ENCODE measurements at regions not wholly inside any gene's neighbourhood (a gene's known extent, or its start where the extent isn't known, plus 50 kb on each side); places are given as distances from the start of the nearest gene placed in this dataset.

DNA sequence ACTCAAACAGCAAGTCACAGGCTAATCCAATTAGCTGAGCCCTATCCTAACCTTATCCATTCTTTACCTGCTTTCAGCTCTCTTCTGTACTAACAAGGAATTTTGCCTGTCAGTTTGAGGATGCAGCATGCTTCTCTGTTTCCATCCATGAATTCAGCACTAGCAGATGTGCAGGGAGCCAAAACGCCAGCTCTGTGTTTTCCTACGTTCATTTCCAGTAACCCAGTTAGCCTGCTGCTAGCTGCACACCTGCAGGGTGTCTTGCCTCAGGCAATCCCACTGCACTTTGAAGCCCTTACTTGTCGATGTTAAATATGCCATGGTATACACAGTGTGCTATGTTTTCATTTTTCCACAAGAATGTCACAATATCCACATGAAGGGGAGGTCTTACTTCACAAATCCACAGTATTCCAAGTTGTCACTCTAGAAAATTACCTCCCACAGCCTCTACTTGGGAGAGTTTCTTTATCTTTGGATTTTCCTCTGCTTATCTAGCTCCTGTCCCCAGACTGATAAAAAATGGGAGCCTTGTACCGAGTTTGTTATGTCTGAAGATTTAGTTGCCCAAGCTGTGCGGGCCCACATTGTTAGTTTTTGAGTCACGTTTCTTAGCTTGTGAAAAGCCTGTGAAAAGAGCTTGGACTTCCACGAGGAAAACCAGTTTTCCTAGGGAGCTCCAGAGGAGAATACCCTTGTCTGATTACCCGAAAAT is 127.6 kb upstream of the HHIP start:
- intact Hi-C loops (cut with micrococcal nuclease) (no loop called here), in situ Hi-C loops (cut with MboI) (no loop called here)
- no peak overlapping the region for H3K4me3 ChIP-seq
- no peak overlapping the region for H3K9ac ChIP-seq (ENCODE audit: insufficient read depth in 1 of 2, low read depth in 2 of 2, low read length in 2 of 2)
- no peaks in the 10 kb centered on the region for H3K9me3 ChIP-seq (replicated peaks; ENCODE audit: control insufficient read depth, insufficient read depth, low read depth, low read length)
- no peaks in the 10 kb centered on the region for H3K79me2 ChIP-seq (ENCODE audit: control insufficient read depth, insufficient read depth, low read length)
- POLR2A ChIA-PET = no interaction called here
- no peak overlapping the region for H2AFZ ChIP-seq (ENCODE audit: low read depth, low read length)
- H3K4me1 ChIP-seq (replicated peaks in 1 of 2; ENCODE audit: control insufficient read depth in 2 of 2, insufficient read depth in 2 of 2, low read length in 2 of 2) = no peaks in the 10 kb centered on the region
- H3K27me3 ChIP-seq (ENCODE audit: control insufficient read depth in 2 of 2, insufficient read depth in 2 of 2, low read length in 2 of 2) = no peaks in the 10 kb centered on the region
- ATAC-seq (no peak), FAIRE-seq (no peak), DNase-seq (ENCODE audit: extremely low read depth in 1 of 4, low spot score in 3 of 4) (no peak)
- H3K4me2 ChIP-seq (ENCODE audit: insufficient read depth, low read length) = no peak overlapping the region
- CTCF ChIA-PET (ENCODE audit: low intra/inter-chr PET ratio) = no interaction called here
- no peaks in the 10 kb centered on the region for H3K9me1 ChIP-seq (ENCODE audit: control insufficient read depth, insufficient read depth, low read length)
- no peak overlapping the region for H3K27ac ChIP-seq (ENCODE audit: extremely low read depth, low read depth, low read length)
- no peaks in the 10 kb centered on the region for H4K20me1 ChIP-seq (replicated peaks; ENCODE audit: control insufficient read depth, insufficient read depth, low read length)
- no TSS peak for BruUV-seq (replicated peaks)
- no peaks in the 10 kb centered on the region for H3K36me3 ChIP-seq (ENCODE audit: control insufficient read depth, insufficient read depth, low read length)
- 0% methylated on average over 8 of the region's 8 CpGs for WGBS (ENCODE audit: insufficient coverage, low coverage, missing lambda C conversion rate)
- no peak for TF ChIP-seq NR2F6 (CRISPR knock-in tag; IDR thresholded peaks at IDR 0.05)
- no peak for TF ChIP-seq RNF2 (IDR thresholded peaks at IDR 0.05)
- no peak for TF ChIP-seq PHB2 (IDR thresholded peaks at IDR 0.05; ENCODE audit: low read depth)
- TF ChIP-seq, protein P1, sequence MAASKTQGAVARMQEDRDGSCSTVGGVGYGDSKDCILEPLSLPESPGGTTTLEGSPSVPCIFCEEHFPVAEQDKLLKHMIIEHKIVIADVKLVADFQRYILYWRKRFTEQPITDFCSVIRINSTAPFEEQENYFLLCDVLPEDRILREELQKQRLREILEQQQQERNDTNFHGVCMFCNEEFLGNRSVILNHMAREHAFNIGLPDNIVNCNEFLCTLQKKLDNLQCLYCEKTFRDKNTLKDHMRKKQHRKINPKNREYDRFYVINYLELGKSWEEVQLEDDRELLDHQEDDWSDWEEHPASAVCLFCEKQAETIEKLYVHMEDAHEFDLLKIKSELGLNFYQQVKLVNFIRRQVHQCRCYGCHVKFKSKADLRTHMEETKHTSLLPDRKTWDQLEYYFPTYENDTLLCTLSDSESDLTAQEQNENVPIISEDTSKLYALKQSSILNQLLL (CRISPR knock-in tag; IDR thresholded peaks at IDR 0.05; ENCODE audit: borderline replicate concordance) = no peak
- no peak for TF ChIP-seq ZNF316 (IDR thresholded peaks at IDR 0.05)
- TF ChIP-seq EWSR1 (IDR thresholded peaks at IDR 0.05; ENCODE audit: borderline replicate concordance, low read depth, partially characterized antibody) = no peak
- TF ChIP-seq NCOR1 (IDR thresholded peaks at IDR 0.05) = no peak
- TF ChIP-seq, protein P2, sequence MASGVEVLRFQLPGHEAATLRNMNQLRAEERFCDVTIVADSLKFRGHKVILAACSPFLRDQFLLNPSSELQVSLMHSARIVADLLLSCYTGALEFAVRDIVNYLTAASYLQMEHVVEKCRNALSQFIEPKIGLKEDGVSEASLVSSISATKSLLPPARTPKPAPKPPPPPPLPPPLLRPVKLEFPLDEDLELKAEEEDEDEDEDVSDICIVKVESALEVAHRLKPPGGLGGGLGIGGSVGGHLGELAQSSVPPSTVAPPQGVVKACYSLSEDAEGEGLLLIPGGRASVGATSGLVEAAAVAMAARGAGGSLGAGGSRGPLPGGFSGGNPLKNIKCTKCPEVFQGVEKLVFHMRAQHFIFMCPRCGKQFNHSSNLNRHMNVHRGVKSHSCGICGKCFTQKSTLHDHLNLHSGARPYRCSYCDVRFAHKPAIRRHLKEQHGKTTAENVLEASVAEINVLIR (CRISPR knock-in tag; IDR thresholded peaks at IDR 0.05) = no peak
- TF ChIP-seq FOXA3 (CRISPR knock-in tag; conservative IDR thresholded peaks at IDR 0.05 in 1 of 2, IDR thresholded peaks at IDR 0.05 in 1 of 2) = no peak
- TF ChIP-seq L3MBTL2 (IDR thresholded peaks at IDR 0.05) = no peak
- TF ChIP-seq, protein P3, sequence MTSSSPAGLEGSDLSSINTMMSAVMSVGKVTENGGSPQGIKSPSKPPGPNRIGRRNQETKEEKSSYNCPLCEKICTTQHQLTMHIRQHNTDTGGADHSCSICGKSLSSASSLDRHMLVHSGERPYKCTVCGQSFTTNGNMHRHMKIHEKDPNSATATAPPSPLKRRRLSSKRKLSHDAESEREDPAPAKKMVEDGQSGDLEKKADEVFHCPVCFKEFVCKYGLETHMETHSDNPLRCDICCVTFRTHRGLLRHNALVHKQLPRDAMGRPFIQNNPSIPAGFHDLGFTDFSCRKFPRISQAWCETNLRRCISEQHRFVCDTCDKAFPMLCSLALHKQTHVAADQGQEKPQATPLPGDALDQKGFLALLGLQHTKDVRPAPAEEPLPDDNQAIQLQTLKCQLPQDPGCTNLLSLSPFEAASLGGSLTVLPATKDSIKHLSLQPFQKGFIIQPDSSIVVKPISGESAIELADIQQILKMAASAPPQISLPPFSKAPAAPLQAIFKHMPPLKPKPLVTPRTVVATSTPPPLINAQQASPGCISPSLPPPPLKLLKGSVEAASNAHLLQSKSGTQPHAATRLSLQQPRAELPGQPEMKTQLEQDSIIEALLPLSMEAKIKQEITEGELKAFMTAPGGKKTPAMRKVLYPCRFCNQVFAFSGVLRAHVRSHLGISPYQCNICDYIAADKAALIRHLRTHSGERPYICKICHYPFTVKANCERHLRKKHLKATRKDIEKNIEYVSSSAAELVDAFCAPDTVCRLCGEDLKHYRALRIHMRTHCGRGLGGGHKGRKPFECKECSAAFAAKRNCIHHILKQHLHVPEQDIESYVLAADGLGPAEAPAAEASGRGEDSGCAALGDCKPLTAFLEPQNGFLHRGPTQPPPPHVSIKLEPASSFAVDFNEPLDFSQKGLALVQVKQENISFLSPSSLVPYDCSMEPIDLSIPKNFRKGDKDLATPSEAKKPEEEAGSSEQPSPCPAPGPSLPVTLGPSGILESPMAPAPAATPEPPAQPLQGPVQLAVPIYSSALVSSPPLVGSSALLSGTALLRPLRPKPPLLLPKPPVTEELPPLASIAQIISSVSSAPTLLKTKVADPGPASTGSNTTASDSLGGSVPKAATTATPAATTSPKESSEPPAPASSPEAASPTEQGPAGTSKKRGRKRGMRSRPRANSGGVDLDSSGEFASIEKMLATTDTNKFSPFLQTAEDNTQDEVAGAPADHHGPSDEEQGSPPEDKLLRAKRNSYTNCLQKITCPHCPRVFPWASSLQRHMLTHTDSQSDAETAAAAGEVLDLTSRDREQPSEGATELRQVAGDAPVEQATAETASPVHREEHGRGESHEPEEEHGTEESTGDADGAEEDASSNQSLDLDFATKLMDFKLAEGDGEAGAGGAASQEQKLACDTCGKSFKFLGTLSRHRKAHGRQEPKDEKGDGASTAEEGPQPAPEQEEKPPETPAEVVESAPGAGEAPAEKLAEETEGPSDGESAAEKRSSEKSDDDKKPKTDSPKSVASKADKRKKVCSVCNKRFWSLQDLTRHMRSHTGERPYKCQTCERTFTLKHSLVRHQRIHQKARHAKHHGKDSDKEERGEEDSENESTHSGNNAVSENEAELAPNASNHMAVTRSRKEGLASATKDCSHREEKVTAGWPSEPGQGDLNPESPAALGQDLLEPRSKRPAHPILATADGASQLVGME (CRISPR knock-in tag; IDR thresholded peaks at IDR 0.05) = no peak
- TF ChIP-seq, protein P4, sequence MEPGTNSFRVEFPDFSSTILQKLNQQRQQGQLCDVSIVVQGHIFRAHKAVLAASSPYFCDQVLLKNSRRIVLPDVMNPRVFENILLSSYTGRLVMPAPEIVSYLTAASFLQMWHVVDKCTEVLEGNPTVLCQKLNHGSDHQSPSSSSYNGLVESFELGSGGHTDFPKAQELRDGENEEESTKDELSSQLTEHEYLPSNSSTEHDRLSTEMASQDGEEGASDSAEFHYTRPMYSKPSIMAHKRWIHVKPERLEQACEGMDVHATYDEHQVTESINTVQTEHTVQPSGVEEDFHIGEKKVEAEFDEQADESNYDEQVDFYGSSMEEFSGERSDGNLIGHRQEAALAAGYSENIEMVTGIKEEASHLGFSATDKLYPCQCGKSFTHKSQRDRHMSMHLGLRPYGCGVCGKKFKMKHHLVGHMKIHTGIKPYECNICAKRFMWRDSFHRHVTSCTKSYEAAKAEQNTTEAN (CRISPR knock-in tag; IDR thresholded peaks at IDR 0.05) = no peak
